HepG2 (cell line): ENCODE measurements at regions not wholly inside any gene's neighbourhood (a gene's known extent, or its start where the extent isn't known, plus 50 kb on each side); places are given as distances from the start of the nearest gene placed in this dataset.

Experiments used
- ATAC-seq: fragments of 200-7000 bp; cut with Tn5 transposase; 3 replicates; pipeline ENCODE4 v1.9.1; 2020; ENCODE audit warnings: mild to moderate bottlenecking, moderate library complexity
- BruUV-seq: library from RNA; stranded (reverse); fragments of 400-500 nt; replicated peaks from 2 replicates; lab custom pipeline; 2021; lab: Mats Ljungman, UMichigan
- CTCF ChIA-PET: fragments of 300-600 bp; formaldehyde crosslinking; extraction: SDS; loops from one replicate; lab custom pipeline; 2021; ENCODE audit warnings: low total read pairs, inconsistent platforms, low intra/inter-chr PET ratio; lab: Yijun Ruan, JAX
- POLR2A ChIA-PET: fragments of 350-600 bp; sonication (Branson Sonifier 250); formaldehyde crosslinking; loops from one replicate; lab custom pipeline; 2020; ENCODE audit warnings: antibody characterized with exemption, inconsistent platforms; lab: Yijun Ruan, JAX
- DNase-seq: peaks from one replicate; pipeline ENCODE4 v3.0.0-alpha.2; 2015; ENCODE audit warnings: low spot score
- FAIRE-seq: peaks from 3 replicates; lab custom pipeline; 2011; peaks lifted over from hg19 to GRCh38; lab: Jason Lieb, UNC
- H2AFZ ChIP-seq: one replicate; pipeline ENCODE4 v1.6.1; 2011; ENCODE audit warnings: low read length, inconsistent platforms
- H3K27ac ChIP-seq: fragments of 300-600 bp; 3 replicates; pipeline ENCODE4 v1.8.0; 2011; ENCODE audit warnings: mixed run types, mild to moderate bottlenecking, mixed read lengths, low read length, inconsistent platforms; ENCODE audit not compliant: insufficient read depth; ENCODE audit errors: extremely low read length
- H3K27me3 ChIP-seq, 2 experiments: fragments of 200-600 bp in 1 of 2; 2 replicates in 1 of 2; 3 replicates in 1 of 2; pipeline versions ENCODE4 v1.6.0 to v1.8.0; 2011; ENCODE audit warnings: low read length in 2 of 2, mild to moderate bottlenecking in 2 of 2, moderate library complexity in 2 of 2, inconsistent platforms in 1 of 2; ENCODE audit not compliant: insufficient read depth in 2 of 2, control insufficient read depth in 1 of 2
- H3K36me3 ChIP-seq, 2 experiments: fragments of 200-600 bp in 1 of 2; replicated peaks in 1 of 2; 2 replicates in 1 of 2; 3 replicates in 1 of 2; pipeline versions ENCODE4 v1.5.1 to v1.8.0; 2011; ENCODE audit warnings: low read length in 2 of 2, inconsistent platforms in 1 of 2; ENCODE audit not compliant: insufficient read depth in 2 of 2, control insufficient read depth in 1 of 2
- H3K4me1 ChIP-seq: 2 replicates; pipeline ENCODE4 v1.5.1; 2012; ENCODE audit warnings: low read length, inconsistent platforms; ENCODE audit not compliant: insufficient read depth
- H3K4me2 ChIP-seq: 2 replicates; pipeline ENCODE4 v1.6.0; 2011; ENCODE audit warnings: low read depth, low read length, inconsistent platforms
- H3K4me3 ChIP-seq, 3 experiments: fragments of 200-600 bp in 1 of 3; sonication (generic), shearing (Covaris generic) in 1 of 3; replicated peaks in 1 of 3; 2 replicates each; pipeline ENCODE4 v1.5.1; 2011 to 2016; ENCODE audit warnings: low read length in 3 of 3, inconsistent platforms in 2 of 3, low read depth in 2 of 3, mild to moderate bottlenecking in 2 of 3, control low read depth in 1 of 3, mixed read lengths in 1 of 3; ENCODE audit not compliant: insufficient read depth in 1 of 3
- H3K79me2 ChIP-seq: one replicate; pipeline ENCODE4 v1.6.1; 2011; ENCODE audit warnings: low read length, inconsistent platforms; ENCODE audit not compliant: insufficient read depth
- H3K9ac ChIP-seq: 2 replicates; pipeline ENCODE4 v1.6.0; 2011; ENCODE audit warnings: mild to moderate bottlenecking, low read depth, low read length, inconsistent platforms; ENCODE audit not compliant: insufficient read depth
- H3K9me3 ChIP-seq: 2 replicates; pipeline ENCODE4 v1.5.1; 2012; ENCODE audit warnings: mild to moderate bottlenecking, low read length
- H4K20me1 ChIP-seq: 2 replicates; pipeline ENCODE4 v1.6.0; 2011; ENCODE audit warnings: inconsistent platforms, mild to moderate bottlenecking, low read length, moderate library complexity; ENCODE audit not compliant: insufficient read depth
- CCDC6 ChIP-seq: sonication (generic); formaldehyde crosslinking; IDR thresholded peaks from 2 replicates; pipeline ENCODE4 v1.8.1; 2022; ENCODE audit warnings: mild to moderate bottlenecking, missing genetic modification reagents, moderate library complexity
- DMAP1 ChIP-seq: IDR thresholded peaks from 2 replicates; pipeline ENCODE4 v1.6.1; 2016
- SAFB2 ChIP-seq: sonication (generic); formaldehyde crosslinking; IDR thresholded peaks from 2 replicates; pipeline ENCODE4 v1.5.1; 2020; ENCODE audit warnings: missing genetic modification reagents, low read depth, mild to moderate bottlenecking, borderline replicate concordance
- WGBS: methylation state at CpG from one replicate; pipeline ENCODE4 v1.1.6; 2017; ENCODE audit warnings: low lambda C conversion rate; 5-methylcytosine and 5-hydroxymethylcytosine counted together
- in situ Hi-C: cut with HindIII; loops from 2 replicates; pipeline ENCODE4 v1.10.0; 2017; ENCODE audit warnings: low pct_unique_long_range_greater_than_20kb; ENCODE audit not compliant: extremely low pct_ligation_motif_present
- intact Hi-C: fragments of 100-400 bp; cut with micrococcal nuclease; formaldehyde crosslinking; loops from one replicate; pipeline ENCODE4 v1.10.0; 2022; ENCODE audit not compliant: unreplicated experiment
- TF ChIP-seq, protein P1 (sequence below): sonication (generic); formaldehyde crosslinking; IDR thresholded peaks from 2 replicates; pipeline ENCODE4 v1.4.0; 2020; ENCODE audit warnings: missing genetic modification reagents

DNA sequence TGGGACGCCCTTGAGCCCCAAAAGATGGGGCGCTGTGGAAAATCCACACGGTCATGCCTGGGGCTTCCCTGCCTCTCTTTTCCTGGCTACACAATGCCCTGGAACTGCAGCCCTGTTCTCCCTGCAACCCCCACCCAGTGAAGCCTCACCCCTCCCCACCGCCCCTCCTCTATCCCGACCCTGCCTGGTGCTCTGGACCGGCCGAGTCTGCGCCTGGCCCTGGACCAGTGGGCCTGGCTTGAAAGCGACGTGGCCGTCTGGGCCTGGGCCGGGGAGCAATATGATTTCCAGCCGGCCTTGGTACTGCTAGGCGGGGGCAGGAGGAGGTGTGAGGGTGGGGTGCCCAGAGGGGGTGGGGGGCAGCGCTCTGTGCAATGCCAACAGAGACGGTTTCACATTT, 71.0 kb upstream of the RNU6ATAC start:
- TF ChIP-seq DMAP1 (no peak), SAFB2 (CRISPR knock-in tag) (no peak)
- TF ChIP-seq, protein P1, sequence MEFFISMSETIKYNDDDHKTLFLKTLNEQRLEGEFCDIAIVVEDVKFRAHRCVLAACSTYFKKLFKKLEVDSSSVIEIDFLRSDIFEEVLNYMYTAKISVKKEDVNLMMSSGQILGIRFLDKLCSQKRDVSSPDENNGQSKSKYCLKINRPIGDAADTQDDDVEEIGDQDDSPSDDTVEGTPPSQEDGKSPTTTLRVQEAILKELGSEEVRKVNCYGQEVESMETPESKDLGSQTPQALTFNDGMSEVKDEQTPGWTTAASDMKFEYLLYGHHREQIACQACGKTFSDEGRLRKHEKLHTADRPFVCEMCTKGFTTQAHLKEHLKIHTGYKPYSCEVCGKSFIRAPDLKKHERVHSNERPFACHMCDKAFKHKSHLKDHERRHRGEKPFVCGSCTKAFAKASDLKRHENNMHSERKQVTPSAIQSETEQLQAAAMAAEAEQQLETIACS (CRISPR knock-in tag) = no peak
- TF ChIP-seq, all 625 proteins: peak for 0
- Histone ChIP-seq H3K36me3 (no peaks in the 10 kb centered on the region), H3K4me2 (no peak overlapping the region), H2AFZ (no peak overlapping the region), H3K27ac (no peak overlapping the region), H3K9me3 (no peaks in the 10 kb centered on the region), H4K20me1 (no peaks in the 10 kb centered on the region), H3K9ac (no peak overlapping the region), H3K27me3 (peaks cover 19 to 72% of the 10 kb centered on the region in 2 experiments), H3K4me1 (no peaks in the 10 kb centered on the region), H3K4me3 (no peak overlapping the region), H3K79me2 (no peaks in the 10 kb centered on the region)
- FAIRE-seq (no peak), ATAC-seq (no peak), DNase-seq (no peak)
- 61% methylated on average over 13 of the region's 16 CpGs for WGBS
- POLR2A ChIA-PET = no interaction called here
- BruUV-seq = no TSS peak
- in situ Hi-C loops (no loop called here), intact Hi-C loops (no loop called here)
- CTCF ChIA-PET = no interaction called here

- H3K79me2 ChIP-seq = no peaks in the 10 kb centered on the region
- in situ Hi-C loops = no loop called here
- no peak overlapping the region for H3K4me3 ChIP-seq
- no peaks in the 10 kb centered on the region for H4K20me1 ChIP-seq
- no peaks in the 10 kb centered on the region for H3K4me1 ChIP-seq
- ChIA-PET CTCF (no interaction called here), POLR2A (no interaction called here)
- no peaks in the 10 kb centered on the region for H3K36me3 ChIP-seq
- peaks cover 16 to 72% of the 10 kb centered on the region in 2 experiments for H3K27me3 ChIP-seq
- WGBS = 20% methylated on average over 3 of the region's 6 CpGs
- FAIRE-seq (no peak), ATAC-seq (no peak), DNase-seq (no peak)
- no peak for TF ChIP-seq CCDC6 (CRISPR knock-in tag)
- no peak overlapping the region for H3K27ac ChIP-seq
- no peaks in the 10 kb centered on the region for H3K9me3 ChIP-seq
- intact Hi-C loops = no loop called here
- no TSS peak for BruUV-seq
- no peak overlapping the region for H3K9ac ChIP-seq
- H3K4me2 ChIP-seq = no peak overlapping the region
- H2AFZ ChIP-seq = no peak overlapping the region
Observed at GRCh38 chr9:134236001-134236421, 71.6 kb upstream of the RNU6ATAC start.
